ENCODE measurements at regions not wholly inside any gene's neighbourhood (a gene's known extent, or its start where the extent isn't known, plus 50 kb on each side); places are given as distances from the start of the nearest gene placed in this dataset.

DNA sequence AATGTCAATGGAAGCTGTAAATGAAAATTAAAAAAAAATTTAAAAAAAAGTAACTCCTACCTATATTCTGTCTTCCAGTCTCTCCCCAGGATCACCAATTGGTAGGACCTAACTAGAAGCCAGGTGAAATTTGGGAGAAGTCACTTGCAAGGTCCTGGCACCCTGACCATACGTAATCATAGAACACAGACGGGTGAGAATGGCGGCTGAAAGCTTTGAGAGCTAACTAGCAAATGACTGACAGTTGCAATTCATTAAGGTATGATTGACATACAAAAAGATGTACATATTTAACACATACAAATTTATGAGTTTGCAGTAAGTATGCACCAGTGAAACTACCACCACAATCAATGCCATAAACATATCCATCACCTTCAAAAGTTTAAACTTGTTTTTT, 372.7 kb upstream of the PSMD7 start:
- TF ChIP-seq CTCF (IDR thresholded peaks at IDR 0.05; ENCODE audit: poor library complexity, severe bottlenecking): no peak
- Histone ChIP-seq H3K27me3 (ENCODE audit: insufficient read depth, poor library complexity, severe bottlenecking) (peaks cover 16% of the 10 kb centered on the region), H3K27ac (ENCODE audit: poor library complexity, severe bottlenecking) (no peak overlapping the region), H3K4me3 (ENCODE audit: severe bottlenecking) (no peak overlapping the region), H3K4me1 (ENCODE audit: insufficient read depth, poor library complexity, severe bottlenecking) (no peaks in the 10 kb centered on the region), H3K9me3 (ENCODE audit: severe bottlenecking) (no peaks in the 10 kb centered on the region), H3K36me3 (ENCODE audit: low read depth) (no peaks in the 10 kb centered on the region)
- ATAC-seq (ENCODE audit: low read depth) (no peak), DNase-seq (ENCODE audit: low spot score) (no peak)

GRCh38 chr16:73921295-73921694, 375.3 kb upstream of the PSMD7 start:
- ATAC-seq (ENCODE audit: low read depth): no peak
- no peak overlapping the region for H3K27ac ChIP-seq (ENCODE audit: poor library complexity, severe bottlenecking)
- peaks cover 26% of the 10 kb centered on the region for H3K27me3 ChIP-seq (ENCODE audit: insufficient read depth, poor library complexity, severe bottlenecking)
- H3K4me3 ChIP-seq (ENCODE audit: severe bottlenecking): no peak overlapping the region
- no peaks in the 10 kb centered on the region for H3K9me3 ChIP-seq (ENCODE audit: severe bottlenecking)
- H3K4me1 ChIP-seq (ENCODE audit: insufficient read depth, poor library complexity, severe bottlenecking): no peaks in the 10 kb centered on the region
- no peak for TF ChIP-seq CTCF (IDR thresholded peaks at IDR 0.05; ENCODE audit: poor library complexity, severe bottlenecking)
- DNase-seq (ENCODE audit: low spot score): no peak
- H3K36me3 ChIP-seq (ENCODE audit: low read depth): no peaks in the 10 kb centered on the region

- no peak overlapping the region for H3K27ac ChIP-seq (ENCODE audit: poor library complexity, severe bottlenecking)
- H3K27me3 ChIP-seq (ENCODE audit: insufficient read depth, poor library complexity, severe bottlenecking): peaks cover 33% of the 10 kb centered on the region
- DNase-seq (ENCODE audit: low spot score) (no peak), ATAC-seq (ENCODE audit: low read depth) (no peak)
- no peak for TF ChIP-seq CTCF (IDR thresholded peaks at IDR 0.05; ENCODE audit: poor library complexity, severe bottlenecking)
- H3K4me3 ChIP-seq (ENCODE audit: severe bottlenecking): no peak overlapping the region
- H3K9me3 ChIP-seq (ENCODE audit: severe bottlenecking): no peaks in the 10 kb centered on the region
- no peaks in the 10 kb centered on the region for H3K36me3 ChIP-seq (ENCODE audit: low read depth)
- no peaks in the 10 kb centered on the region for H3K4me1 ChIP-seq (ENCODE audit: insufficient read depth, poor library complexity, severe bottlenecking)
These were observed 379.6 kb upstream of the PSMD7 start for GRCh38 chr16:73916829-73917594.

- Histone ChIP-seq H3K27me3 (ENCODE audit: insufficient read depth, poor library complexity, severe bottlenecking) (peaks cover 41% of the 10 kb centered on the region), H3K36me3 (ENCODE audit: low read depth) (no peaks in the 10 kb centered on the region), H3K4me1 (ENCODE audit: insufficient read depth, poor library complexity, severe bottlenecking) (no peaks in the 10 kb centered on the region), H3K27ac (ENCODE audit: poor library complexity, severe bottlenecking) (no peak overlapping the region), H3K4me3 (ENCODE audit: severe bottlenecking) (no peak overlapping the region), H3K9me3 (ENCODE audit: severe bottlenecking) (no peaks in the 10 kb centered on the region)
- no peak for TF ChIP-seq CTCF (IDR thresholded peaks at IDR 0.05; ENCODE audit: poor library complexity, severe bottlenecking)
- ATAC-seq (ENCODE audit: low read depth) (no peak), DNase-seq (ENCODE audit: low spot score) (no peak)
These were observed 380.7 kb upstream of the PSMD7 start for GRCh38 chr16:73915935-73916334.

- no peak for TF ChIP-seq CTCF (IDR thresholded peaks at IDR 0.05; ENCODE audit: poor library complexity, severe bottlenecking)
- H3K4me1 ChIP-seq (ENCODE audit: insufficient read depth, poor library complexity, severe bottlenecking): no peaks in the 10 kb centered on the region
- no peak for ATAC-seq (ENCODE audit: low read depth)
- no peaks in the 10 kb centered on the region for H3K36me3 ChIP-seq (ENCODE audit: low read depth)
- DNase-seq (ENCODE audit: low spot score): no peak
- H3K27me3 ChIP-seq (ENCODE audit: insufficient read depth, poor library complexity, severe bottlenecking): peaks cover 48% of the 10 kb centered on the region
- H3K4me3 ChIP-seq (ENCODE audit: severe bottlenecking): no peak overlapping the region
- no peaks in the 10 kb centered on the region for H3K9me3 ChIP-seq (ENCODE audit: severe bottlenecking)
- H3K27ac ChIP-seq (ENCODE audit: poor library complexity, severe bottlenecking): no peak overlapping the region
These were observed 381.5 kb upstream of the PSMD7 start for GRCh38 chr16:73915140-73915539.
